Activated CD8-positive, alpha-beta memory T cell treated with anti-CD3 and anti-CD28 coated beads, Interleukin-2, amount 10 ng/mL, durations not matched to agents 7 days and 5 days (primary cell): ENCODE measurements at regions not wholly inside any gene's neighbourhood (a gene's known extent, or its start where the extent isn't known, plus 50 kb on each side); places are given as distances from the start of the nearest gene placed in this dataset.
"Not testable (repeated sequence)": the region's sequence is repeated elsewhere in the genome, so short reads cannot be mapped to it uniquely, and the experiment has no call there.

Experiments used
- ATAC-seq: fragments of 150-1000 bp; cut with Tn5 transposase; one replicate; pipeline ENCODE4 v1.10.0; 2021; ENCODE audit warnings: moderate library complexity
- CTCF ChIA-PET: fragments of 350-600 bp; sonication (Branson Sonifier 250); formaldehyde crosslinking; loops from one replicate; lab custom pipeline; 2021; ENCODE audit warnings: antibody characterized with exemption; lab: Charles Lee
- DNase-seq: peaks from one replicate; pipeline ENCODE4 v3.0.0-alpha.2; 2020
- H3K27ac Mint-ChIP-seq: one replicate; pipeline ENCODE4 v1.8.0; 2021; ENCODE audit warnings: mild to moderate bottlenecking, mixed read lengths
- H3K27me3 Mint-ChIP-seq: one replicate; pipeline ENCODE4 v1.8.0; 2021; ENCODE audit warnings: mixed read lengths
- H3K36me3 Mint-ChIP-seq: one replicate; pipeline ENCODE4 v1.8.0; 2021; ENCODE audit warnings: mild to moderate bottlenecking, mixed read lengths
- H3K4me1 Mint-ChIP-seq: one replicate; pipeline ENCODE4 v1.8.0; 2021; ENCODE audit warnings: mixed read lengths
- H3K4me3 Mint-ChIP-seq: one replicate; pipeline ENCODE4 v1.8.0; 2021; ENCODE audit warnings: mild to moderate bottlenecking, moderate library complexity, mixed read lengths
- H3K9me3 Mint-ChIP-seq: one replicate; pipeline ENCODE4 v1.8.0; 2022; ENCODE audit warnings: low read depth, mixed read lengths

DNA sequence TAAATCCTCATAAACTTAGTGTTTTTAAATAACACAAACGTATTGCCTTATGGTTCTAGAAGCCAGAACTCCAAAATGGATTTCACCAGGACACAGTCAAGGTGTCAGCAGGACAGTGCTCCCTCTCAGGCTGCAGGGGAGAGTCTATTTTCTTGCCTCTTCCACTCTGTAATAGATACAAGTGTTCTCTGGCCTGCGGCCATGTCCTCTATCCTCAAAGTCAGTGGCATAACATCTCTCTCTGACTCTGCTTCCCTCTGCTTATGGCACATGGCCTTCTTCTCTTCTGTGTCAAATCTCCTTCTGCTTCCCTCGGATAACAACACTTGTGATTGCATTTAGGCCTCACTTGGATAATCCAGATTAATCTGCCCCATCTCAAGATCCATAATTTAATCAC lies 129.4 kb upstream of the OR13F1 start:
- H3K36me3 Mint-ChIP-seq, result no peaks in the 10 kb centered on the region
- no peaks in the 10 kb centered on the region for H3K27me3 Mint-ChIP-seq
- no peak overlapping the region for H3K27ac Mint-ChIP-seq
- DNase-seq (no peak), ATAC-seq (no peak)
- H3K4me1 Mint-ChIP-seq, result no peaks in the 10 kb centered on the region
- CTCF ChIA-PET, result no interaction called here
- H3K9me3 Mint-ChIP-seq, result no peaks in the 10 kb centered on the region
- H3K4me3 Mint-ChIP-seq, result no peak overlapping the region

DNA sequence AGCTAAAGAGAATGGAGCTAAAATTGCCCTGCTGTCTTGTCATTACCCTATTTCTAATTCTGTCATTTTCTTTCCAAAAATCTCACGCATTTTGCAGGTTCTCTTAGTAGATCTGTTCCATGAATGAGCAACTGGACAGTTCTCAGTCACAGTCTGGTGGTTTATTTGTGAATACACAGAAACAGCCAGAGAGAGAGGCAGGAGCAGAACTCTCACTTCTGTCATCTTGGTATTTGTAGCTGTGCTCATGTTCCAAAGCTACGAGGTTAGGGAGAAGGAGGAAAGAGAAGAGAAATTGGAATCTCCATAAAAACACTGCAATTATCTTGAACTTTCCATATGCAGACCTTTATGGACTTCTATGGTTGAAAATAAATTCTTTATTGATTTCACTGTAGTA lies 118.0 kb upstream of the OR13F1 start:
- ATAC-seq (no peak), DNase-seq (no peak)
- CTCF ChIA-PET, result interaction anchor here (0.7 to 1.9 kb wide), 3 partner anchors 9 to 149 kb away, joined by 3 to 5 read pairs (median 4); no protein-coding TSS in a partner anchor
- H3K9me3 Mint-ChIP-seq, result no peaks in the 10 kb centered on the region
- no peaks in the 10 kb centered on the region for H3K27me3 Mint-ChIP-seq
- H3K27ac Mint-ChIP-seq, result no peak overlapping the region
- no peaks in the 10 kb centered on the region for H3K36me3 Mint-ChIP-seq
- H3K4me3 Mint-ChIP-seq, result no peak overlapping the region
- no peaks in the 10 kb centered on the region for H3K4me1 Mint-ChIP-seq

GRCh38 chr9:104386425-104387069 lies 117.5 kb upstream of the OR13F1 start:
- CTCF ChIA-PET, result interaction anchor here (0.7 to 1.9 kb wide), 3 partner anchors 10 to 149 kb away, joined by 3 to 5 read pairs (median 4); no protein-coding TSS in a partner anchor
- H3K9me3 Mint-ChIP-seq, result no peaks in the 10 kb centered on the region
- DNase-seq (no peak), ATAC-seq (no peak)
- H3K36me3 Mint-ChIP-seq, result no peaks in the 10 kb centered on the region
- H3K4me1 Mint-ChIP-seq, result no peaks in the 10 kb centered on the region
- no peaks in the 10 kb centered on the region for H3K27me3 Mint-ChIP-seq
- no peak overlapping the region for H3K27ac Mint-ChIP-seq
- H3K4me3 Mint-ChIP-seq, result no peak overlapping the region

GRCh38 chr9:104388071-104388470 lies 116.0 kb upstream of the OR13F1 start:
- no peaks in the 10 kb centered on the region for H3K4me1 Mint-ChIP-seq
- no peak overlapping the region for H3K27ac Mint-ChIP-seq
- CTCF ChIA-PET, result no interaction called here
- H3K9me3 Mint-ChIP-seq, result no peaks in the 10 kb centered on the region
- DNase-seq (no peak), ATAC-seq (no peak)
- H3K36me3 Mint-ChIP-seq, result no peaks in the 10 kb centered on the region
- H3K4me3 Mint-ChIP-seq, result no peak overlapping the region
- H3K27me3 Mint-ChIP-seq, result no peaks in the 10 kb centered on the region

- CTCF ChIA-PET, result no interaction called here
- no peak overlapping the region for H3K4me3 Mint-ChIP-seq
- no peaks in the 10 kb centered on the region for H3K9me3 Mint-ChIP-seq
Measured at GRCh38 chr9:104389341-104389740, 114.7 kb upstream of the OR13F1 start.

GRCh38 chr9:104394901-104395300 lies 109.2 kb upstream of the OR13F1 start:
- H3K9me3 Mint-ChIP-seq, H3K27ac Mint-ChIP-seq, ATAC-seq, CTCF ChIA-PET, DNase-seq, H3K27me3 Mint-ChIP-seq, H3K4me1 Mint-ChIP-seq, H3K36me3 Mint-ChIP-seq, H3K4me3 Mint-ChIP-seq: not testable (repeated sequence)

More at GRCh38 chr9:104389341-104389740, 114.7 kb upstream of the OR13F1 start:
- H3K27me3 Mint-ChIP-seq, result no peaks in the 10 kb centered on the region
- DNase-seq, result no peak
- H3K4me1 Mint-ChIP-seq, result no peaks in the 10 kb centered on the region
- H3K36me3 Mint-ChIP-seq, result no peaks in the 10 kb centered on the region
- ATAC-seq, result no peak
- no peak overlapping the region for H3K27ac Mint-ChIP-seq

- Mint-ChIP-seq H3K27ac (no peak overlapping the region), H3K36me3 (no peaks in the 10 kb centered on the region), H3K27me3 (no peaks in the 10 kb centered on the region), H3K4me3 (no peak overlapping the region), H3K9me3 (peaks cover 6% of the 10 kb centered on the region), H3K4me1 (no peaks in the 10 kb centered on the region)
- DNase-seq, result no peak
- no peak for ATAC-seq
- CTCF ChIA-PET, result no interaction called here
Measured at GRCh38 chr9:104412238-104412637, 91.8 kb upstream of the OR13F1 start.

GRCh38 chr9:104416470-104416869 lies 87.6 kb upstream of the OR13F1 start:
- Mint-ChIP-seq H3K4me1 (no peaks in the 10 kb centered on the region), H3K36me3 (no peaks in the 10 kb centered on the region), H3K9me3 (peaks cover 14% of the 10 kb centered on the region), H3K4me3 (no peak overlapping the region), H3K27me3 (no peaks in the 10 kb centered on the region), H3K27ac (no peak overlapping the region)
- CTCF ChIA-PET, result no interaction called here
- no peak for ATAC-seq
- no peak for DNase-seq

DNA sequence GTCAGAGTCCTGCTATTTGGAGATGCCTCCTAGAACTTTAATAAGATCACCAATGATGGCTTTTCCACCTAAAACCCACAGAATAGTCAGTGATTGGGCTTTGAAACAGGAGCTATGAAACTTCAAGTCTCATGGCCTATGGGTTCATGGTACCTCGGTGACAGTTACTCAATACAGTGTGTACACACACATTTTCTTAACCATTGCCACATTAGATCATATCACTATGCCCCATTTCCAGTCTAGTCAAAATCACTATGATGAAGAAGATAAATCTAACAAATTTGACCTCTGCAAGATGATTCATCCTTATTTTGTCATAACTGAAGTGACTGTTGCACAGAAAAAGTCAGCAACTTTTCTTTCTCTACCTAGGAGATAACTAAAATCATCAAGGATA lies 86.8 kb upstream of the OR13F1 start:
- Mint-ChIP-seq H3K4me1 (no peaks in the 10 kb centered on the region), H3K9me3 (peaks cover 14% of the 10 kb centered on the region), H3K4me3 (no peak overlapping the region), H3K27ac (no peak overlapping the region), H3K27me3 (no peaks in the 10 kb centered on the region), H3K36me3 (no peaks in the 10 kb centered on the region)
- ATAC-seq (no peak), DNase-seq (no peak)
- CTCF ChIA-PET, result no interaction called here

DNA sequence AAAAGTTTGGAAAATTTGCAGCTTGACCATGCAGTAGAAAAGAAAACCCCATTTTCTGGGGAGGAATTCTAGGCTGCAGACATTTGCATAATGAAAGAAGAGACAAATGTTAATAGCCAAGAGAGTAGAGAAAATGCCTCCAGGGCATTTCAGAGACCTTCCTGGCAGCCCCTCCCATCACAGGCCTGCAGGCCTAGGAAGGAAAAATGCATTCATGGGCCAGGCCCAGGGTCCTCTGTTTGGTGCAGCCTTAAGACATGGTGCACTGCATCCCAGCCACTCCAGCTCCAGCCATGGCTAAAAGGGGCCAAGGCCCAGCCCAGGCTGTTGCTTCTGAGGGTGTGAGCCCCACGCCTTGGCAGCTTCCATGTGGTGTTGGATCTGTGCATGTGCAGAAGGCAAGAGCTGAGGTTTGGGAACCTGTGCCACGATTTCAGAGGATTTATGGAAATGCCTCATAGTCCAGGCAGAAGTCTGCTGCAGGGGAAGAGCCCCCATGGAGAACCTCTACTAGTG lies 75.0 kb upstream of the OR13F1 start:
- no peaks in the 10 kb centered on the region for H3K27me3 Mint-ChIP-seq
- ATAC-seq (no peak), DNase-seq (no peak)
- H3K36me3 Mint-ChIP-seq, result no peaks in the 10 kb centered on the region
- CTCF ChIA-PET, result no interaction called here
- no peak overlapping the region for H3K4me3 Mint-ChIP-seq
- no peaks in the 10 kb centered on the region for H3K4me1 Mint-ChIP-seq
- no peak overlapping the region for H3K27ac Mint-ChIP-seq
- peaks cover 3% of the 10 kb centered on the region for H3K9me3 Mint-ChIP-seq

DNA sequence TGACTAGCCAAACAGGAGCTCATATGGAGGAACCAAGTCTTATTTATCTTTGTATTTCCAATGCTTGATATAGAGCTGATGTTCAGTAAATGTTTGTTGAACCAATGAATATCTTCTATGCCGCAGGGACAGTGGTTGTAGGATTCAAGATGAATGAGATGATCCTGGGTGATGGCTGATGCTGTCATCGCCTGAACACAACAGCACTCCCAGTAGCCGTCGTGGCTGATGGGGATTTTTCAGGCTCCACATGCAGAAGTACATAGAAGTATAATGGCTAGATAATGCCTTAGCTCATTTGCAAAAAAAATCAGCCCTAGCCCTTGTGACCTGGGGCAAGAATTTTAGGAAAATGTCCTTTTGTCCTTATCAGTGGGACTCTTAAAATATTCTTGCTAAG lies 69.0 kb upstream of the OR13F1 start:
- Mint-ChIP-seq H3K27ac (no peak overlapping the region), H3K4me1 (no peaks in the 10 kb centered on the region), H3K27me3 (no peaks in the 10 kb centered on the region), H3K9me3 (no peaks in the 10 kb centered on the region), H3K4me3 (no peak overlapping the region), H3K36me3 (no peaks in the 10 kb centered on the region)
- DNase-seq (no peak), ATAC-seq (no peak)
- CTCF ChIA-PET, result no interaction called here

DNA sequence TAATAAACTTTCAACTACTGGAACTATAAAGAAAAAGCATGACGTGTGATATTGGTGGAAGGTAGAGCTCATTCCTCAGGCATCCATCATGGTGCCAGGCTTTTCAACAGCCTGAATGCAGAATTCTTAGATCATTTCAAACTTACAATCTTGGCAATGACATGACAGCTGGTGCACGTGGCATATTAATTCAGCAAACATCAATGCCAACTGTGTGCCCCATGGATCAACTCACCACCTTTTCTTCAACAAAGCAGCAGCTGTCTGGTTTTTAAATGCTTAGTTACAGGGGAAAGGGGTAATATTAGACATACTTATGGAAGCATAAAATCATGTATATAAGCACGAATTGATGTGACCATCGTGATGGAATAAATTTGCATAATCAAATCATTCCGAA lies 56.0 kb upstream of the OR13F1 start:
- no peaks in the 10 kb centered on the region for H3K9me3 Mint-ChIP-seq
- CTCF ChIA-PET, result no interaction called here
- H3K27me3 Mint-ChIP-seq, result no peaks in the 10 kb centered on the region
- ATAC-seq (no peak), DNase-seq (no peak)
- H3K27ac Mint-ChIP-seq, result no peak overlapping the region
- H3K4me1 Mint-ChIP-seq, result no peaks in the 10 kb centered on the region
- H3K36me3 Mint-ChIP-seq, result no peaks in the 10 kb centered on the region
- H3K4me3 Mint-ChIP-seq, result no peak overlapping the region
